ENCODE measurements at regions not wholly inside any gene's neighbourhood (a gene's known extent, or its start where the extent isn't known, plus 50 kb on each side); places are given as distances from the start of the nearest gene placed in this dataset.

GRCh38 chr7:33821970-33822369 lies 83.4 kb upstream of the BMPER start:
- no TSS peak for BruUV-seq (replicated peaks)
- intact Hi-C loops (cut with micrococcal nuclease; ENCODE audit: unreplicated experiment): no loop called here
- CTCF ChIA-PET: no interaction called here
- H3K9me3 Mint-ChIP-seq (ENCODE audit: low read depth, unreplicated experiment): peaks cover 2% of the 10 kb centered on the region
- H3K36me3 Mint-ChIP-seq (ENCODE audit: insufficient read depth, unreplicated experiment): no peaks in the 10 kb centered on the region
- H3K4me3 Mint-ChIP-seq (ENCODE audit: low read depth, unreplicated experiment): no peak overlapping the region
- peaks cover 68% of the 10 kb centered on the region for H3K27me3 Mint-ChIP-seq (ENCODE audit: unreplicated experiment)
- no peak for DNase-seq
- no peak for TF ChIP-seq CTCF (IDR thresholded peaks at IDR 0.05; ENCODE audit: unreplicated experiment)
- no peak overlapping the region for H3K27ac Mint-ChIP-seq (ENCODE audit: unreplicated experiment)
- no peaks in the 10 kb centered on the region for H3K4me1 Mint-ChIP-seq (ENCODE audit: low read depth, unreplicated experiment)

DNA sequence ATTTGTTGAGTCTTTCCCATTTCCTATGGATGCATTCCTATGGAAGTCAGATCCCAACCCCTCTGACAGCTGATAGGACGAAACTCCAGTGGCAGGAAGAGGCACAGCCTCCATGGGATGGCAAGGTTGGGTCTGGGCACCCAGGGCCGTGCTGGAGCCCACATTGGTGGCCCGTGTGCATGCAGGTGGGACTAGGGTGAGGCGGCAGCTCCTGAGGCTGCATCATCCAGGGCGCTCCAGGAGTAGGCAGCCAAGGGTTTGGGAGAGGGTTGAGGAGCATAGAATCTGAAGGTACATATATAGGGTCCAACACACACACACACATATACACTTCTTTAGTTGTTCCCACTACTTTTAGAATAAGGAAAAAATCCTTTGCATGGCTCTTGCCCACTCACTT lies 81.4 kb upstream of the BMPER start:
- no peak for TF ChIP-seq CTCF (IDR thresholded peaks at IDR 0.05; ENCODE audit: unreplicated experiment)
- peaks cover 52% of the 10 kb centered on the region for H3K27me3 Mint-ChIP-seq (ENCODE audit: unreplicated experiment)
- H3K4me3 Mint-ChIP-seq (ENCODE audit: low read depth, unreplicated experiment): no peak overlapping the region
- CTCF ChIA-PET: no interaction called here
- H3K9me3 Mint-ChIP-seq (ENCODE audit: low read depth, unreplicated experiment): peaks cover 2% of the 10 kb centered on the region
- DNase-seq: no peak
- H3K27ac Mint-ChIP-seq (ENCODE audit: unreplicated experiment): no peak overlapping the region
- intact Hi-C loops (cut with micrococcal nuclease; ENCODE audit: unreplicated experiment): no loop called here
- no peaks in the 10 kb centered on the region for H3K4me1 Mint-ChIP-seq (ENCODE audit: low read depth, unreplicated experiment)
- BruUV-seq (replicated peaks): no TSS peak
- H3K36me3 Mint-ChIP-seq (ENCODE audit: insufficient read depth, unreplicated experiment): no peaks in the 10 kb centered on the region

GRCh38 chr7:33824911-33825459 lies 80.4 kb upstream of the BMPER start:
- Mint-ChIP-seq H3K9me3 (ENCODE audit: low read depth, unreplicated experiment) (peaks cover 2% of the 10 kb centered on the region), H3K36me3 (ENCODE audit: insufficient read depth, unreplicated experiment) (no peaks in the 10 kb centered on the region), H3K27me3 (ENCODE audit: unreplicated experiment) (peaks cover 45% of the 10 kb centered on the region), H3K27ac (ENCODE audit: unreplicated experiment) (no peak overlapping the region), H3K4me3 (ENCODE audit: low read depth, unreplicated experiment) (no peak overlapping the region), H3K4me1 (ENCODE audit: low read depth, unreplicated experiment) (no peaks in the 10 kb centered on the region)
- no peak for TF ChIP-seq CTCF (IDR thresholded peaks at IDR 0.05; ENCODE audit: unreplicated experiment)
- DNase-seq: no peak
- BruUV-seq (replicated peaks): no TSS peak
- CTCF ChIA-PET: no interaction called here
- intact Hi-C loops (cut with micrococcal nuclease; ENCODE audit: unreplicated experiment): no loop called here

DNA sequence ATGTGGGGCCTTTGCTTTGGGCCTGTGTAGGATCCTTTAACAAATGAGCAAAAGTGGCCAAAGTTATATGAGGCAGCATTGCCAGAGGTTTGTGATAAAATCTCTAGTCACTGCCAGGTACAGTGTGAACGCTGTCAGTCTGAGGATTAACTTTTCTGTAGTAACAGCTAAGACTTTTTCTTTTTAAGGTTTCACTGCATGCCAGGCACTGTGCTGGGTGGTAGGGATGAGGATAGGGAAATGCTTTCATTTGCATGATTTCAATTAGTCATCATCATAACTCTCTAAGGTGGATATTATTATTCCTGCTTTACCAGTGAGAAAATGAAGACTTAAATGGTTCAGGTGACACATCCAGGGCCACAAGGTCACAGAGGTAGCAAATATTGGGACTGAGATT lies 79.7 kb upstream of the BMPER start:
- CTCF ChIA-PET: no interaction called here
- intact Hi-C loops (cut with micrococcal nuclease; ENCODE audit: unreplicated experiment): no loop called here
- Mint-ChIP-seq H3K27me3 (ENCODE audit: unreplicated experiment) (peaks cover 45% of the 10 kb centered on the region), H3K9me3 (ENCODE audit: low read depth, unreplicated experiment) (no peaks in the 10 kb centered on the region), H3K36me3 (ENCODE audit: insufficient read depth, unreplicated experiment) (no peaks in the 10 kb centered on the region), H3K27ac (ENCODE audit: unreplicated experiment) (no peak overlapping the region), H3K4me1 (ENCODE audit: low read depth, unreplicated experiment) (no peaks in the 10 kb centered on the region), H3K4me3 (ENCODE audit: low read depth, unreplicated experiment) (no peak overlapping the region)
- no peak for DNase-seq
- no TSS peak for BruUV-seq (replicated peaks)
- no peak for TF ChIP-seq CTCF (IDR thresholded peaks at IDR 0.05; ENCODE audit: unreplicated experiment)

All from Calu3 (cell line).